Right renal cortex interstitium (tissue), 3 donors: ENCODE measurements at regions not wholly inside any gene's neighbourhood (a gene's known extent, or its start where the extent isn't known, plus 50 kb on each side); places are given as distances from the start of the nearest gene placed in this dataset.
"Not testable (repeated sequence)": the region's sequence is repeated elsewhere in the genome, so short reads cannot be mapped to it uniquely, and the experiment has no call there.

Experiments used
- DNase-seq, 3 donors: peaks; one replicate each; pipeline ENCODE4 v3.0.0-alpha.2; 2013; ENCODE audit warnings: low read depth in 3 of 3, low spot score in 2 of 3

- DNase-seq = no peak
Observed at GRCh38 chr12:115898670-115899069, 378.8 kb downstream of the MED13L start.

- DNase-seq = no peak
Observed at GRCh38 chr12:115897729-115898128, 379.8 kb downstream of the MED13L start.

- DNase-seq = no peak
Observed at GRCh38 chr12:115895247-115895646, 382.2 kb downstream of the MED13L start.

GRCh38 chr12:115891556-115892164, 385.8 kb downstream of the MED13L start:
- DNase-seq = no peak

- no peak for DNase-seq
Observed at GRCh38 chr12:115886666-115887065, 390.8 kb downstream of the MED13L start.

GRCh38 chr12:115885040-115885690, 392.3 kb downstream of the MED13L start:
- DNase-seq = no peak

GRCh38 chr12:115882936-115883335, 394.6 kb downstream of the MED13L start:
- no peak for DNase-seq

- DNase-seq = no peak
Observed at GRCh38 chr12:115880238-115880637, 397.3 kb downstream of the MED13L start.

- DNase-seq = no peak
Observed at GRCh38 chr12:115879354-115879753, 398.1 kb downstream of the MED13L start.

- DNase-seq = no peak
Observed at GRCh38 chr12:115873451-115874082, 403.9 kb downstream of the MED13L start.

- DNase-seq = no peak
Observed at GRCh38 chr12:115872919-115873357, 404.6 kb downstream of the MED13L start.

- no peak for DNase-seq
Observed at GRCh38 chr12:115872212-115872611, 405.3 kb downstream of the MED13L start.

- no peak for DNase-seq
Observed at GRCh38 chr12:115871714-115872113, 405.8 kb downstream of the MED13L start.

- DNase-seq = no peak
Observed at GRCh38 chr12:115870510-115870909, 407.0 kb downstream of the MED13L start.

- no peak for DNase-seq
Observed at GRCh38 chr12:115870021-115870420, 407.5 kb downstream of the MED13L start.

GRCh38 chr12:115869604-115870003, 407.9 kb downstream of the MED13L start:
- no peak for DNase-seq

GRCh38 chr12:115868624-115869023, 408.9 kb downstream of the MED13L start:
- no peak for DNase-seq

- DNase-seq = no peak
Observed at GRCh38 chr12:115867854-115868253, 409.6 kb downstream of the MED13L start.

GRCh38 chr12:115866909-115867525, 410.5 kb downstream of the MED13L start:
- no peak for DNase-seq

- not testable (repeated sequence) for DNase-seq
Observed at GRCh38 chr12:115866281-115866680, 411.2 kb downstream of the MED13L start.

GRCh38 chr12:115864396-115864795, 413.1 kb downstream of the MED13L start:
- no peak for DNase-seq

GRCh38 chr12:115860619-115861018, 416.9 kb downstream of the MED13L start:
- no peak for DNase-seq
